K562 (cell line): ENCODE measurements at regions not wholly inside any gene's neighbourhood (a gene's known extent, or its start where the extent isn't known, plus 50 kb on each side); places are given as distances from the start of the nearest gene placed in this dataset.

Experiments used
- ATAC-seq: fragments of 200-7000 bp; cut with Tn5 transposase; 3 replicates; pipeline ENCODE4 v1.9.1; 2020; ENCODE audit warnings: moderate library complexity
- BruUV-seq: library from RNA; stranded (reverse); fragments of 400-500 nt; replicated peaks from 2 replicates; lab custom pipeline; 2021; lab: Mats Ljungman, UMichigan
- CTCF ChIA-PET: fragments of 300-600 bp; formaldehyde crosslinking; extraction: SDS; loops from one replicate; lab custom pipeline; 2021; ENCODE audit warnings: low intra/inter-chr PET ratio; lab: Yijun Ruan, JAX
- POLR2A ChIA-PET: fragments of 300-600, 350-650 bp; sonication (Branson Sonifier 250); formaldehyde crosslinking; extraction: SDS; loops from one replicate; lab custom pipeline; 2021; ENCODE audit warnings: antibody characterized with exemption, inconsistent platforms; lab: Yijun Ruan, JAX
- DNase-seq, 4 experiments: peaks; one replicate each; pipeline versions ENCODE4 v3.0.0 to v3.0.0-alpha.2; 2011 to 2018; ENCODE audit warnings: low spot score in 3 of 4, mixed read lengths in 3 of 4; ENCODE audit errors: extremely low read depth in 1 of 4
- FAIRE-seq: peaks from 2 replicates; lab custom pipeline; 2011; peaks lifted over from hg19 to GRCh38; lab: Jason Lieb, UNC
- H2AFZ ChIP-seq: 2 replicates; pipeline ENCODE4 v1.6.0; 2011; ENCODE audit warnings: low read depth, low read length, control low read depth, inconsistent platforms
- H3K27ac ChIP-seq: fragments of 200-600 bp; 3 replicates; pipeline ENCODE4 v1.8.0; 2011; ENCODE audit warnings: low read depth, mild to moderate bottlenecking, control low read depth, inconsistent platforms, low read length, moderate library complexity, mixed read lengths; ENCODE audit errors: extremely low read depth
- H3K27me3 ChIP-seq, 2 experiments: fragments of 300-600 bp in 1 of 2; 2 replicates in 1 of 2; 3 replicates in 1 of 2; pipeline versions ENCODE4 v1.6.0 to v1.8.0; 2011; ENCODE audit warnings: inconsistent platforms in 2 of 2, low read length in 2 of 2, mild to moderate bottlenecking in 1 of 2, mixed read lengths in 1 of 2, moderate library complexity in 1 of 2; ENCODE audit not compliant: control insufficient read depth in 2 of 2, insufficient read depth in 2 of 2
- H3K36me3 ChIP-seq: fragments of 300-600 bp; 3 replicates; pipeline ENCODE4 v1.8.0; 2011; ENCODE audit warnings: mild to moderate bottlenecking, low read length, inconsistent platforms; ENCODE audit not compliant: control insufficient read depth, insufficient read depth
- H3K4me1 ChIP-seq, 2 experiments: fragments of 200-600 bp in 1 of 2; replicated peaks in 1 of 2; 2 replicates in 1 of 2; 3 replicates in 1 of 2; pipeline versions ENCODE4 v1.5.1 to v1.8.0; 2011; ENCODE audit warnings: inconsistent platforms in 2 of 2, low read length in 2 of 2, mild to moderate bottlenecking in 1 of 2, mixed read lengths in 1 of 2, moderate library complexity in 1 of 2; ENCODE audit not compliant: control insufficient read depth in 2 of 2, insufficient read depth in 2 of 2
- H3K4me2 ChIP-seq: 2 replicates; pipeline ENCODE4 v1.6.1; 2011; ENCODE audit warnings: low read length, control low read depth, inconsistent platforms, mixed read lengths; ENCODE audit not compliant: insufficient read depth
- H3K4me3 ChIP-seq: fragments of 200-600 bp; sonication (generic), shearing (Covaris generic); 2 replicates; pipeline ENCODE4 v1.5.1; 2016; ENCODE audit warnings: control low read depth, inconsistent platforms
- H3K79me2 ChIP-seq: fragments of 200-600 bp; 3 replicates; pipeline ENCODE4 v1.8.0; 2011; ENCODE audit warnings: low read length, inconsistent platforms; ENCODE audit not compliant: control insufficient read depth, insufficient read depth
- H3K9ac ChIP-seq, 2 experiments: 2 replicates each; pipeline versions ENCODE4 v1.6.0 to v1.6.1; 2011; ENCODE audit warnings: low read depth in 2 of 2, low read length in 2 of 2, control low read depth in 1 of 2, inconsistent platforms in 1 of 2, mild to moderate bottlenecking in 1 of 2, mixed read lengths in 1 of 2; ENCODE audit not compliant: insufficient read depth in 1 of 2
- H3K9me1 ChIP-seq: one replicate; pipeline ENCODE4 v1.6.0; 2011; ENCODE audit warnings: inconsistent platforms, mild to moderate bottlenecking, low read length, moderate library complexity; ENCODE audit not compliant: control insufficient read depth, insufficient read depth
- H3K9me3 ChIP-seq: replicated peaks from 2 replicates; pipeline ENCODE4 v1.5.1; 2011; ENCODE audit warnings: low read depth, low read length, inconsistent platforms; ENCODE audit not compliant: control insufficient read depth, insufficient read depth
- H4K20me1 ChIP-seq: replicated peaks from 2 replicates; pipeline ENCODE4 v1.6.1; 2011; ENCODE audit warnings: low read length, inconsistent platforms, mixed read lengths; ENCODE audit not compliant: control insufficient read depth, insufficient read depth
- BRF1 ChIP-seq: IDR thresholded peaks from 3 replicates; pipeline ENCODE4 v1.6.1; 2011; ENCODE audit warnings: borderline replicate concordance, mild to moderate bottlenecking; ENCODE audit not compliant: insufficient read length; ENCODE audit errors: extremely low read depth
- E2F4 ChIP-seq: sonication (generic); formaldehyde crosslinking; IDR thresholded peaks from 2 replicates; pipeline ENCODE4 v1.8.0; 2022; ENCODE audit warnings: mild to moderate bottlenecking, low read depth, missing genetic modification reagents
- GTF2F1 ChIP-seq: IDR thresholded peaks from 2 replicates; pipeline ENCODE4 v1.6.1; 2011; ENCODE audit warnings: low read depth, low read length, improper control_type of control experiment
- POU5F1 ChIP-seq: fragments of 150-350 bp; IDR thresholded peaks from 2 replicates; pipeline ENCODE4 v1.6.1; 2014; ENCODE audit warnings: borderline replicate concordance, low read length, low read depth, mild to moderate bottlenecking; ENCODE audit not compliant: partially characterized antibody
- PRPF4 ChIP-seq: fragments of 200-400 bp; formaldehyde crosslinking; IDR thresholded peaks from one replicate; pipeline ENCODE4 v1.6.1; 2017; ENCODE audit warnings: low read length, low read depth, mild to moderate bottlenecking; ENCODE audit not compliant: insufficient read depth, poor library complexity, severe bottlenecking
- RBBP5 ChIP-seq: fragments of 200-600 bp; sonication (generic); IDR thresholded peaks from 2 replicates; pipeline ENCODE4 v1.6.1; 2012; ENCODE audit warnings: borderline replicate concordance, mild to moderate bottlenecking, low read length, control low read depth, inconsistent platforms; ENCODE audit not compliant: insufficient read depth, poor library complexity, severe bottlenecking
- TBP ChIP-seq: optimal IDR thresholded peaks from 2 replicates; pipeline ENCODE3; 2011; ENCODE audit warnings: low read depth, low read length, improper control_type of control experiment
- ZNF23 ChIP-seq: fragments of 250-450 bp; sonication (Bioruptor Pico); IDR thresholded peaks from 2 replicates; pipeline ENCODE4 v1.4.0; 2020; ENCODE audit warnings: mild to moderate bottlenecking
- ZNF609 ChIP-seq: sonication (generic); formaldehyde crosslinking; IDR thresholded peaks from 2 replicates; pipeline ENCODE4 v1.8.1; 2023; ENCODE audit warnings: missing genetic modification reagents, mild to moderate bottlenecking, borderline replicate concordance
- WGBS: fragments of 100-300 bp; shearing (Covaris generic); methylation state at CpG from one replicate; pipeline ENCODE4 v1.1.6; 2016; ENCODE audit warnings: low coverage, mixed read lengths; ENCODE audit not compliant: insufficient coverage; ENCODE audit errors: missing lambda C conversion rate; 5-methylcytosine and 5-hydroxymethylcytosine counted together
- in situ Hi-C: fragments of 300-500 bp; cut with MboI; formaldehyde crosslinking; loops from 4 replicates; pipeline ENCODE4 v1.15.0; 2018; ENCODE audit warnings: inconsistent platforms, mixed read lengths
- intact Hi-C: fragments of 100-400 bp; cut with micrococcal nuclease; formaldehyde crosslinking; loops from 2 replicates; pipeline ENCODE4 v1.14.2; 2022
- TF ChIP-seq, protein P1 (sequence below): sonication (generic); formaldehyde crosslinking; IDR thresholded peaks from 2 replicates; pipeline ENCODE4 v1.8.1; 2023; ENCODE audit warnings: mild to moderate bottlenecking, missing genetic modification reagents

GRCh38 chr4:18847249-18847890 lies 825.8 kb upstream of the LCORL start:
- H3K27ac ChIP-seq = no peak overlapping the region
- no TSS peak for BruUV-seq
- H3K27me3 ChIP-seq = no peaks in the 10 kb centered on the region
- FAIRE-seq (no peak), DNase-seq (no peak), ATAC-seq (no peak)
- no peaks in the 10 kb centered on the region for H4K20me1 ChIP-seq
- H3K9me1 ChIP-seq = no peaks in the 10 kb centered on the region
- no peaks in the 10 kb centered on the region for H3K79me2 ChIP-seq
- H3K36me3 ChIP-seq = no peaks in the 10 kb centered on the region
- H3K4me3 ChIP-seq = no peak overlapping the region
- H3K4me2 ChIP-seq = no peak overlapping the region
- WGBS = 3% methylated on average over 5 of the region's 5 CpGs
- H3K9ac ChIP-seq = no peak overlapping the region
- ChIA-PET POLR2A (no interaction called here), CTCF (no interaction called here)
- intact Hi-C loops = no loop called here
- in situ Hi-C loops = no loop called here
- H3K4me1 ChIP-seq = no peaks in the 10 kb centered on the region
- H3K9me3 ChIP-seq = no peaks in the 10 kb centered on the region
- H2AFZ ChIP-seq = no peak overlapping the region
- TF ChIP-seq PRPF4 (no peak), E2F4 (CRISPR knock-in tag) (no peak), POU5F1 (no peak), BRF1 (no peak), TBP (no peak), ZNF609 (CRISPR knock-in tag) (no peak), GTF2F1 (no peak), RBBP5 (no peak), ZNF23 (CRISPR knock-in tag) (no peak)
- TF ChIP-seq, protein P1, sequence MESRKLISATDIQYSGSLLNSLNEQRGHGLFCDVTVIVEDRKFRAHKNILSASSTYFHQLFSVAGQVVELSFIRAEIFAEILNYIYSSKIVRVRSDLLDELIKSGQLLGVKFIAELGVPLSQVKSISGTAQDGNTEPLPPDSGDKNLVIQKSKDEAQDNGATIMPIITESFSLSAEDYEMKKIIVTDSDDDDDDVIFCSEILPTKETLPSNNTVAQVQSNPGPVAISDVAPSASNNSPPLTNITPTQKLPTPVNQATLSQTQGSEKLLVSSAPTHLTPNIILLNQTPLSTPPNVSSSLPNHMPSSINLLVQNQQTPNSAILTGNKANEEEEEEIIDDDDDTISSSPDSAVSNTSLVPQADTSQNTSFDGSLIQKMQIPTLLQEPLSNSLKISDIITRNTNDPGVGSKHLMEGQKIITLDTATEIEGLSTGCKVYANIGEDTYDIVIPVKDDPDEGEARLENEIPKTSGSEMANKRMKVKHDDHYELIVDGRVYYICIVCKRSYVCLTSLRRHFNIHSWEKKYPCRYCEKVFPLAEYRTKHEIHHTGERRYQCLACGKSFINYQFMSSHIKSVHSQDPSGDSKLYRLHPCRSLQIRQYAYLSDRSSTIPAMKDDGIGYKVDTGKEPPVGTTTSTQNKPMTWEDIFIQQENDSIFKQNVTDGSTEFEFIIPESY = no peak
